ENCODE measurements at regions not wholly inside any gene's neighbourhood (a gene's known extent, or its start where the extent isn't known, plus 50 kb on each side); places are given as distances from the start of the nearest gene placed in this dataset.
"Not testable (repeated sequence)": the region's sequence is repeated elsewhere in the genome, so short reads cannot be mapped to it uniquely, and the experiment has no call there.

- H2AFZ ChIP-seq (ENCODE audit: low read length): no peak overlapping the region
- H3K36me3 ChIP-seq (ENCODE audit: insufficient read depth, low read length): no peaks in the 10 kb centered on the region
- H3K9ac ChIP-seq (ENCODE audit: low read length): no peak overlapping the region
Observed at GRCh38 chr14:45891417-45892080, 638.5 kb upstream of the MIS18BP1 start.

GRCh38 chr14:45888766-45889285, 635.8 kb upstream of the MIS18BP1 start:
- not testable (repeated sequence) for H3K4me3 ChIP-seq (ENCODE audit: low read length); H3K9me2 ChIP-seq (replicated peaks; ENCODE audit: insufficient read depth, low read length); H3K4me1 ChIP-seq (ENCODE audit: low read length); H3K27me3 ChIP-seq (ENCODE audit: low read length); H3K27ac ChIP-seq (ENCODE audit: low read length); H4K20me1 ChIP-seq (ENCODE audit: insufficient read depth, low read depth, low read length); H3K4me2 ChIP-seq (ENCODE audit: low read depth, low read length, poor library complexity, severe bottlenecking); DNase-seq; H3K79me2 ChIP-seq (ENCODE audit: low read length); H2AFZ ChIP-seq (ENCODE audit: low read length); H3K36me3 ChIP-seq (ENCODE audit: insufficient read depth, low read length); H3K9ac ChIP-seq (ENCODE audit: low read length)
- H3K9me3 ChIP-seq (ENCODE audit: low read length): peaks cover 23% of the 10 kb centered on the region

More at GRCh38 chr14:45891417-45892080, 638.5 kb upstream of the MIS18BP1 start:
- H3K27ac ChIP-seq (ENCODE audit: low read length): no peak overlapping the region
- peaks cover 32% of the 10 kb centered on the region for H3K9me3 ChIP-seq (ENCODE audit: low read length)
- no peaks in the 10 kb centered on the region for H3K27me3 ChIP-seq (ENCODE audit: low read length)
- H3K4me2 ChIP-seq (ENCODE audit: low read depth, low read length, poor library complexity, severe bottlenecking): no peak overlapping the region
- H3K4me1 ChIP-seq (ENCODE audit: low read length): no peaks in the 10 kb centered on the region
- H3K79me2 ChIP-seq (ENCODE audit: low read length): no peaks in the 10 kb centered on the region
- no peaks in the 10 kb centered on the region for H4K20me1 ChIP-seq (ENCODE audit: insufficient read depth, low read depth, low read length)
- H3K9me2 ChIP-seq (replicated peaks; ENCODE audit: insufficient read depth, low read length): no peaks in the 10 kb centered on the region
- no peak overlapping the region for H3K4me3 ChIP-seq (ENCODE audit: low read length)
- DNase-seq: no peak

DNA sequence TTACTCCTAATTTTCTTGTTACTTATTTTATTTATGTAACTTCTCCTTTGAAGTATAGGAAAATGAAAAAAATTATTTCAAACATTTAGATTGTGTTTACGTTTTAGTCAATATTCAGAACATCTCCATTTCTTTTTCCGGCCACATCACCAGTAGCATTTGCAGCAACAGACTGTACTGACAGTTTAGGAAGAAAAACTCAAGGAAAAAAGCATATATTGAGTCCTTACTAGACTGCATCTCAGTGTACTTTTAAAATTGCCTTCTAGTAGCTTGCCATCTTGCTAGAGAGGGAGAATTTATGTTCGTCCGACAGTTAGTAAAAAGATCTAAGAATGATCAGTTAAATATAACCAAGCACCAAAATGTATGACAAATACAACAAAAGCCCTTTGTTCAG, 625.0 kb upstream of the MIS18BP1 start:
- Histone ChIP-seq H3K36me3 (ENCODE audit: insufficient read depth, low read length) (no peaks in the 10 kb centered on the region), H2AFZ (ENCODE audit: low read length) (no peak overlapping the region), H3K4me2 (ENCODE audit: low read depth, low read length, poor library complexity, severe bottlenecking) (no peak overlapping the region), H3K4me1 (ENCODE audit: low read length) (no peaks in the 10 kb centered on the region), H3K9ac (ENCODE audit: low read length) (no peak overlapping the region), H4K20me1 (ENCODE audit: insufficient read depth, low read depth, low read length) (no peaks in the 10 kb centered on the region), H3K27ac (ENCODE audit: low read length) (no peak overlapping the region), H3K9me2 (replicated peaks; ENCODE audit: insufficient read depth, low read length) (no peaks in the 10 kb centered on the region), H3K9me3 (ENCODE audit: low read length) (peaks cover 48% of the 10 kb centered on the region), H3K79me2 (ENCODE audit: low read length) (no peaks in the 10 kb centered on the region), H3K4me3 (ENCODE audit: low read length) (no peak overlapping the region), H3K27me3 (ENCODE audit: low read length) (no peaks in the 10 kb centered on the region)
- no peak for DNase-seq

GRCh38 chr14:45868863-45869262, 615.9 kb upstream of the MIS18BP1 start:
- Histone ChIP-seq H3K4me2 (ENCODE audit: low read depth, low read length, poor library complexity, severe bottlenecking) (no peak overlapping the region), H3K27ac (ENCODE audit: low read length) (no peak overlapping the region), H2AFZ (ENCODE audit: low read length) (no peak overlapping the region), H3K27me3 (ENCODE audit: low read length) (no peaks in the 10 kb centered on the region), H3K79me2 (ENCODE audit: low read length) (no peaks in the 10 kb centered on the region), H3K9ac (ENCODE audit: low read length) (no peak overlapping the region), H3K4me1 (ENCODE audit: low read length) (no peaks in the 10 kb centered on the region), H3K4me3 (ENCODE audit: low read length) (no peak overlapping the region), H3K9me2 (replicated peaks; ENCODE audit: insufficient read depth, low read length) (no peaks in the 10 kb centered on the region), H3K9me3 (ENCODE audit: low read length) (peaks cover 46% of the 10 kb centered on the region), H3K36me3 (ENCODE audit: insufficient read depth, low read length) (no peaks in the 10 kb centered on the region), H4K20me1 (ENCODE audit: insufficient read depth, low read depth, low read length) (no peaks in the 10 kb centered on the region)
- DNase-seq: no peak

GRCh38 chr14:45868377-45868776, 615.4 kb upstream of the MIS18BP1 start:
- no peak overlapping the region for H3K4me2 ChIP-seq (ENCODE audit: low read depth, low read length, poor library complexity, severe bottlenecking)
- H3K9ac ChIP-seq (ENCODE audit: low read length): no peak overlapping the region
- no peak overlapping the region for H3K27ac ChIP-seq (ENCODE audit: low read length)
- DNase-seq: no peak
- no peaks in the 10 kb centered on the region for H3K36me3 ChIP-seq (ENCODE audit: insufficient read depth, low read length)
- no peak overlapping the region for H2AFZ ChIP-seq (ENCODE audit: low read length)
- H3K79me2 ChIP-seq (ENCODE audit: low read length): no peaks in the 10 kb centered on the region
- no peaks in the 10 kb centered on the region for H3K27me3 ChIP-seq (ENCODE audit: low read length)
- H4K20me1 ChIP-seq (ENCODE audit: insufficient read depth, low read depth, low read length): no peaks in the 10 kb centered on the region
- H3K4me3 ChIP-seq (ENCODE audit: low read length): no peak overlapping the region
- peaks cover 46% of the 10 kb centered on the region for H3K9me3 ChIP-seq (ENCODE audit: low read length)
- no peaks in the 10 kb centered on the region for H3K9me2 ChIP-seq (replicated peaks; ENCODE audit: insufficient read depth, low read length)
- H3K4me1 ChIP-seq (ENCODE audit: low read length): no peaks in the 10 kb centered on the region

DNA sequence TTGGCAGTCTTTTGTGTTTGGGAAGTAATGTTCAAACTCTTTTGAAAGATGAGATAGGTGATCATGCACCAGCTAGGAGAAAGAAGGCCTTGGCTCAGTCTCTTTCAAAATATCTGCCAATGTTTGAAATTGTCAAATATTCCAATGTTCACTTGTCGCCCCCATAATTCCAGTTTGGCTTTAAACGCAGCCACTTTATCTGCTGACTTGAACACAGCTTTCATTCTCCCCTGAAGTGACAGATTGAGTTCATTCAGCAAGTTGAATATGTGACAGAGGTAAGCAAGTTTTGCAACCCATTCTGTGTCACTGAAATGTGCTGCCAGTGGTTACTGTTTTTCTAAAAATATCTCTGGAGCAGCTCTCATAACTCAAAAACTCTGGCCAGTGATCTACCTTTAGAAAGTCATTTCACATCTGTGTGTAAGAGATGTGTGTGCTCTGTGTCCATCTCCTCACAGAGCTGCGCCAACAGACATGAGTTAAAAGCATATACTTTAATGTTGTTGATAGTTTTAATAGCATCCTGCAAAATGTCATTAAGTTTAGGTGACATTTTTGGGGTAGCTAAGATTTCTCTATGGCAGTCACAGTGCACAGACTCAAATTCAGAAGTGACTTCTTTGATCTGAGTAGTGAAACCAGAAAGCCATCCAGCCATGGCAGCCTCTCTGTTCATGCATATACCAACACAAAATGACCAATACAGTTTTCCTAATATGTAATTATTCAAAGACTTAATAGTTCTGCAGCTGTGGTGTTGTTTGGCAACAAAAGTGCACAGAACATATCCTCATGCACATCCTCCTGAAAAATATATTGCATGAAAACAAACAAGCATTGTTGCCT, 614.3 kb upstream of the MIS18BP1 start:
- no peak for DNase-seq
- Histone ChIP-seq H3K9ac (ENCODE audit: low read length) (no peak overlapping the region), H3K9me2 (replicated peaks; ENCODE audit: insufficient read depth, low read length) (no peaks in the 10 kb centered on the region), H3K9me3 (ENCODE audit: low read length) (peaks cover 44% of the 10 kb centered on the region), H3K36me3 (ENCODE audit: insufficient read depth, low read length) (no peaks in the 10 kb centered on the region), H2AFZ (ENCODE audit: low read length) (no peak overlapping the region), H3K79me2 (ENCODE audit: low read length) (no peaks in the 10 kb centered on the region), H4K20me1 (ENCODE audit: insufficient read depth, low read depth, low read length) (no peaks in the 10 kb centered on the region), H3K27ac (ENCODE audit: low read length) (no peak overlapping the region), H3K4me2 (ENCODE audit: low read depth, low read length, poor library complexity, severe bottlenecking) (no peak overlapping the region), H3K4me1 (ENCODE audit: low read length) (no peaks in the 10 kb centered on the region), H3K4me3 (ENCODE audit: low read length) (no peak overlapping the region), H3K27me3 (ENCODE audit: low read length) (no peaks in the 10 kb centered on the region)

GRCh38 chr14:45838597-45838996, 585.6 kb upstream of the MIS18BP1 start:
- no peaks in the 10 kb centered on the region for H3K36me3 ChIP-seq (ENCODE audit: insufficient read depth, low read length)
- H3K79me2 ChIP-seq (ENCODE audit: low read length): no peaks in the 10 kb centered on the region
- H3K9me2 ChIP-seq (replicated peaks; ENCODE audit: insufficient read depth, low read length): no peaks in the 10 kb centered on the region
- no peaks in the 10 kb centered on the region for H3K27me3 ChIP-seq (ENCODE audit: low read length)
- no peak overlapping the region for H3K4me2 ChIP-seq (ENCODE audit: low read depth, low read length, poor library complexity, severe bottlenecking)
- H3K9me3 ChIP-seq (ENCODE audit: low read length): peaks cover 26% of the 10 kb centered on the region
- H2AFZ ChIP-seq (ENCODE audit: low read length): no peak overlapping the region
- H3K27ac ChIP-seq (ENCODE audit: low read length): no peak overlapping the region
- no peak overlapping the region for H3K4me3 ChIP-seq (ENCODE audit: low read length)
- DNase-seq: peak; percentile 46
- no peaks in the 10 kb centered on the region for H4K20me1 ChIP-seq (ENCODE audit: insufficient read depth, low read depth, low read length)
- no peaks in the 10 kb centered on the region for H3K4me1 ChIP-seq (ENCODE audit: low read length)
- H3K9ac ChIP-seq (ENCODE audit: low read length): no peak overlapping the region

GRCh38 chr14:45819107-45819506, 566.1 kb upstream of the MIS18BP1 start:
- Histone ChIP-seq H3K9me3 (ENCODE audit: low read length) (peaks cover 76% of the 10 kb centered on the region), H3K9ac (ENCODE audit: low read length) (no peak overlapping the region), H2AFZ (ENCODE audit: low read length) (no peak overlapping the region), H3K79me2 (ENCODE audit: low read length) (no peaks in the 10 kb centered on the region), H3K4me3 (ENCODE audit: low read length) (no peak overlapping the region), H3K27me3 (ENCODE audit: low read length) (no peaks in the 10 kb centered on the region), H3K9me2 (replicated peaks; ENCODE audit: insufficient read depth, low read length) (no peaks in the 10 kb centered on the region), H3K36me3 (ENCODE audit: insufficient read depth, low read length) (no peaks in the 10 kb centered on the region), H4K20me1 (ENCODE audit: insufficient read depth, low read depth, low read length) (no peaks in the 10 kb centered on the region), H3K4me2 (ENCODE audit: low read depth, low read length, poor library complexity, severe bottlenecking) (no peak overlapping the region), H3K27ac (ENCODE audit: low read length) (no peak overlapping the region), H3K4me1 (ENCODE audit: low read length) (no peaks in the 10 kb centered on the region)
- DNase-seq: no peak
